Activated naive CD4-positive, alpha-beta T cell treated with anti-CD3 and anti-CD28 coated beads for 36 hours (primary cell): ENCODE measurements at regions not wholly inside any gene's neighbourhood (a gene's known extent, or its start where the extent isn't known, plus 50 kb on each side); places are given as distances from the start of the nearest gene placed in this dataset.
"Not testable (repeated sequence)": the region's sequence is repeated elsewhere in the genome, so short reads cannot be mapped to it uniquely, and the experiment has no call there.

Experiments
- CTCF ChIA-PET: fragments of 350-600 bp; sonication (Branson Sonifier 250); formaldehyde crosslinking; loops from one replicate; lab custom pipeline; 2021; ENCODE audit warnings: antibody characterized with exemption; lab: Charles Lee
- DNase-seq: peaks from one replicate; pipeline ENCODE4 v3.0.0-alpha.2; 2020
- H3K27ac Mint-ChIP-seq: one replicate; pipeline ENCODE4 v1.8.0; 2021; ENCODE audit warnings: mild to moderate bottlenecking, mixed read lengths
- H3K27me3 Mint-ChIP-seq: one replicate; pipeline ENCODE4 v1.8.0; 2021; ENCODE audit warnings: low read depth, mixed read lengths
- H3K36me3 Mint-ChIP-seq: one replicate; pipeline ENCODE4 v1.8.0; 2021; ENCODE audit warnings: low read depth, mixed read lengths
- H3K4me1 Mint-ChIP-seq: one replicate; pipeline ENCODE4 v1.8.0; 2021; ENCODE audit warnings: low read depth, mixed read lengths
- H3K4me3 Mint-ChIP-seq: one replicate; pipeline ENCODE4 v1.8.0; 2021; ENCODE audit warnings: mild to moderate bottlenecking, moderate library complexity, mixed read lengths
- H3K9me3 Mint-ChIP-seq: one replicate; pipeline ENCODE4 v1.8.0; 2021; ENCODE audit warnings: mixed read lengths
- intact Hi-C: fragments of 100-400 bp; cut with micrococcal nuclease; formaldehyde crosslinking; loops from one replicate; pipeline ENCODE4 v1.15.1; 2023

DNA sequence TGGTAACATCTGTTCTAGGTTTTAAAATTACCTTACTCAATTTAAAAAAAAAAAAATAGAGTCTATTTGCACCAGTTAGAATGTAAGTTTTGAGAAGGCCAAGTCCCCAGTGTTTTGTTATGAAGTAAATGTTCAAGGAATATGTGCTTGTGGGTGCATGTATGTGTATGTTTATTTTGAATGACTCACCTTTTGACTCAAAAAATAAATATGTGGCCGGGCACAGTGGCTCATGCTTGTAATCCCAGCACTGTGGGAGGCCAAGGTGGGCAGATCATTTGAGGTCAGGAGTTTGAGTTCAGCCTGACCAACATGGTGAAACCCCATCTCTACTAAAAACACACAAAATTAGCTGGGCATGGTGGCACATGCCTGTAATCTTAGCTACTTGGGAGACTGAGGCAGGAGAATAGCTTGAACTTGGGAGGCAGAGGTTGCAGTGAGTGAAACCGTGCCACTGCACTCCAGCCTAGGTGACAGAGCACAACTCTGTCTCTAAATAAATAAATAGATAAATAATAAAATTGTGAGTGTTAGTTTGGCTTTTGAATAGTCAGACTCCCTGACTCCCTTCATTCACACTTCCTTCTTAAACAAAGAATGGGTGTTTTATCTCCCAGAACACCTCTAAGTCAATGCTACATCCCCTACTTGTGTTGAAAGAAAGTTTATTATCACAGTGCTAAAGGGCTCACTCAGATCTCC is 511.3 kb upstream of the PCDH7 start:
- Mint-ChIP-seq H3K27ac (no peak overlapping the region), H3K9me3 (peaks cover 9% of the 10 kb centered on the region), H3K4me3 (no peak overlapping the region), H3K36me3 (no peaks in the 10 kb centered on the region), H3K27me3 (no peaks in the 10 kb centered on the region), H3K4me1 (no peaks in the 10 kb centered on the region)
- intact Hi-C loops = no loop called here
- CTCF ChIA-PET = no interaction called here
- DNase-seq = no peak

DNA sequence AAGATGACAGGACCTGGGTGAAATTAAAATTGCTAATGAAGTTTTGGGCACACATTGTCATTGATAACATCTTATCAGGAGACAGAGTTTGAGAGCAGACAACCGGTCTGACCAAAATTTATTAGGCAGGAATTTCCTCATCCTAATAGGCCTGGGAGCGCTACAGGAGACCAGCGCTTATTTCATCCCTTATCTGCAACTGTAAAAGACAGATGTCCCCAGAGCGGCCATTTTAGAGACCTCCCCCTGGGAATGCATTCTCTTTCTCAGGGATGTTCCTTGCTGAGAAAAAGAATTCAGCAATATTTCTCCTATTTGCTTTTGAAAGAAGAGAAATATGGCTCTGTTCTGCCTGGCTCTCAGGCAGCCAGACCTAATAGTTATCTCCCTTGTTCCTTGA is 504.2 kb upstream of the PCDH7 start:
- H3K27ac Mint-ChIP-seq, H3K4me1 Mint-ChIP-seq, H3K36me3 Mint-ChIP-seq, intact Hi-C loops, H3K27me3 Mint-ChIP-seq, DNase-seq, CTCF ChIA-PET, H3K4me3 Mint-ChIP-seq: not testable (repeated sequence)
- H3K9me3 Mint-ChIP-seq = peaks cover 25% of the 10 kb centered on the region

DNA sequence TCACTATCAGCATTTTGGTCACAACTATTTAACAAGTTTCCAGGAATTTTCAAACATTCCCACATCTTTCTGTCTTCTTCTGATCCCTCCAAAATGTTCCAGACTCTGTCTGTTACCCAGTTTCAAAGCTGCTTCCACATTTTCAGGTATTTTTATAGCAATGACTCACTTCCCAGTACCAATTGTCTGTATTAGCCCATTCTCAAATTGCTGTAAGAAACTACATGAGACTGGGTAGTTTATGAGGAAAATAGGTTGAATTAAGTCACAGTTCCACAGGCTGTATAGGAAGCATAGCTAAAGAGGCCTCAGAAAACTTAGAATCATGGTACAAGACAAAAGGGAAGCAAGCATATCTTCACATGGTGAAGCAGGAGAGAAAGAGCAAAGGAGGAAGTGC is 475.0 kb upstream of the PCDH7 start:
- no peaks in the 10 kb centered on the region for H3K27me3 Mint-ChIP-seq
- DNase-seq = no peak
- intact Hi-C loops = no loop called here
- H3K4me3 Mint-ChIP-seq = no peak overlapping the region
- H3K9me3 Mint-ChIP-seq = peaks cover 15% of the 10 kb centered on the region
- CTCF ChIA-PET = interaction anchor here (0.6 kb wide), 1 partner anchor 66 kb away, joined by 3 read pairs; no protein-coding TSS in a partner anchor
- no peaks in the 10 kb centered on the region for H3K4me1 Mint-ChIP-seq
- H3K27ac Mint-ChIP-seq = no peak overlapping the region
- H3K36me3 Mint-ChIP-seq = no peaks in the 10 kb centered on the region

GRCh38 chr4:30256116-30256832 is 463.9 kb upstream of the PCDH7 start:
- Mint-ChIP-seq H3K27me3 (no peaks in the 10 kb centered on the region), H3K9me3 (peaks cover 4% of the 10 kb centered on the region), H3K36me3 (no peaks in the 10 kb centered on the region), H3K4me1 (no peaks in the 10 kb centered on the region), H3K4me3 (no peak overlapping the region), H3K27ac (no peak overlapping the region)
- intact Hi-C loops = no loop called here
- CTCF ChIA-PET = no interaction called here
- no peak for DNase-seq

- CTCF ChIA-PET = no interaction called here
- H3K36me3 Mint-ChIP-seq = no peaks in the 10 kb centered on the region
- intact Hi-C loops = no loop called here
- H3K4me3 Mint-ChIP-seq = no peak overlapping the region
- H3K27ac Mint-ChIP-seq = no peak overlapping the region
- no peaks in the 10 kb centered on the region for H3K4me1 Mint-ChIP-seq
- H3K9me3 Mint-ChIP-seq = peaks cover 3% of the 10 kb centered on the region
- no peaks in the 10 kb centered on the region for H3K27me3 Mint-ChIP-seq
- DNase-seq = no peak
Measured at GRCh38 chr4:30258949-30259348, 461.2 kb upstream of the PCDH7 start.

DNA sequence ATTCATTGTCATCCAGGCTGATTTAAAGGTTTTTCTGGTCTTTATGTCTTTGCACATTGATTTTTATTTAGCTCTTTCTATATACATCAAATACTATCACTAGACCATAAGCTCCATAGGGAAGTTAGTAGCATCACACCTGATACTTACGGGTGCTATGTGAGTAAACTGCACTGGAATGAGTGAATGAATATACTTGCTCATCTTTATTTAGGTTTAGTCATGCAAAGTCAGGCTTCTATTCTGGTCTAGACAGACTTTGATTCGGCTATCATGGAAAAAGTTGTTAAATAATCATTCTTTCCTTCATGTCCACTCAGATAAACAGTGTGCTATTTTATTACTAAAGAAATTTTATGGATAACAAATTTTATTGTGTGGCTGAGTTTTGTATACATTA is 457.8 kb upstream of the PCDH7 start:
- H3K27me3 Mint-ChIP-seq = no peaks in the 10 kb centered on the region

GRCh38 chr4:30264465-30264864 is 455.7 kb upstream of the PCDH7 start:
- no peaks in the 10 kb centered on the region for H3K4me1 Mint-ChIP-seq
- CTCF ChIA-PET = no interaction called here
- intact Hi-C loops = no loop called here
- no peaks in the 10 kb centered on the region for H3K36me3 Mint-ChIP-seq
- no peak for DNase-seq
- H3K9me3 Mint-ChIP-seq = peaks cover 8% of the 10 kb centered on the region
- H3K27ac Mint-ChIP-seq = no peak overlapping the region
- no peak overlapping the region for H3K4me3 Mint-ChIP-seq
- no peaks in the 10 kb centered on the region for H3K27me3 Mint-ChIP-seq

More for the DNA sequence above, 457.8 kb upstream of the PCDH7 start:
- Mint-ChIP-seq H3K27ac (no peak overlapping the region), H3K36me3 (no peaks in the 10 kb centered on the region), H3K4me3 (no peak overlapping the region), H3K9me3 (peaks cover 5% of the 10 kb centered on the region), H3K4me1 (no peaks in the 10 kb centered on the region)
- no peak for DNase-seq
- CTCF ChIA-PET = interaction anchor here (0.7 kb wide), 1 partner anchor 32 kb away, joined by 3 read pairs; no protein-coding TSS in a partner anchor
- intact Hi-C loops = no loop called here

GRCh38 chr4:30265716-30266115 is 454.5 kb upstream of the PCDH7 start:
- no peak overlapping the region for H3K4me3 Mint-ChIP-seq
- no peaks in the 10 kb centered on the region for H3K4me1 Mint-ChIP-seq
- no peak for DNase-seq
- H3K27me3 Mint-ChIP-seq = no peaks in the 10 kb centered on the region
- no peaks in the 10 kb centered on the region for H3K36me3 Mint-ChIP-seq
- H3K9me3 Mint-ChIP-seq = peaks cover 8% of the 10 kb centered on the region
- H3K27ac Mint-ChIP-seq = no peak overlapping the region
- intact Hi-C loops = no loop called here
- CTCF ChIA-PET = no interaction called here

DNA sequence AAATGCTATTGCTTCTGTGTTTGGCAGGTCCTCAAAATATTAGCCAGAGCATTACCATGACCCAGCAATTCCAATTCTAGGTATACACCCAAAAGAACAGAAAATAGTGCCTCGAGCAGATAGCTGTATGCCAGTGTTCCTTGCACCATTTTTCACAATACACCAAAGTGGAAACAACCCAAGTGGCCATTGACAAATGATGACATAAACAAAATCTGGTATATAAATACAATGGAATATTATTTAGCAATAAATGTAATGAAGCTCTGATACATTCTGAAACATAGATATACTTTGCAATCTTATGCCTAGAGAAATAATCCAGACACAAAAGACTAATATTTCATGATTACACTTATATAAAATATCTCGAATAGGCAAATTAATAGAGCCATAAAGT is 451.8 kb upstream of the PCDH7 start:
- Mint-ChIP-seq H3K36me3 (no peaks in the 10 kb centered on the region), H3K4me3 (no peak overlapping the region), H3K9me3 (peaks cover 15% of the 10 kb centered on the region), H3K27me3 (no peaks in the 10 kb centered on the region), H3K4me1 (no peaks in the 10 kb centered on the region), H3K27ac (no peak overlapping the region)
- CTCF ChIA-PET = no interaction called here
- intact Hi-C loops = no loop called here
- no peak for DNase-seq

- CTCF ChIA-PET = no interaction called here
Measured at GRCh38 chr4:30269850-30270249, 450.3 kb upstream of the PCDH7 start.

DNA sequence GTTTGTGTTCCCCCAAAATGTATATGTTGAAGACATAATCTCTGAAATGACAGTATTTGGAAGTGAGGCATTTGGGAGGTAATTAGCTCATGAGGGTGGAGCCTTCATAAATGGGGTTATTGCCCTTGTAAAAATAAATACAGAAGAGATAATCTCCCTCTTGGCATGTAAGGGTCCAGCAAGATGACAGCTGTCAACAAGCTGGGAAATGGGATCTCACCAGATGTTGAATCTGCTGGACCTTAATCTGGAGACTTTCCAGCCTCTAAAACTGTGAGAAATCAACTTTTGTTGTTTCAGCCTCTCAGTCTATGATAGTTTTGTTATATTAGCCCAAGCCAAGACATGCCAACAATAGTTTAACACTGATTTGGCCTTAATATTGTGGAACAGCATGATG is 438.2 kb upstream of the PCDH7 start:
- H3K4me3 Mint-ChIP-seq = no peak overlapping the region
- CTCF ChIA-PET = no interaction called here
- no peak for DNase-seq
- H3K36me3 Mint-ChIP-seq = no peaks in the 10 kb centered on the region
- no peaks in the 10 kb centered on the region for H3K27me3 Mint-ChIP-seq
- H3K4me1 Mint-ChIP-seq = no peaks in the 10 kb centered on the region
- H3K9me3 Mint-ChIP-seq = peaks cover 7% of the 10 kb centered on the region
- intact Hi-C loops = no loop called here
- H3K27ac Mint-ChIP-seq = no peak overlapping the region

More at GRCh38 chr4:30269850-30270249, 450.3 kb upstream of the PCDH7 start:
- Mint-ChIP-seq H3K4me1 (no peaks in the 10 kb centered on the region), H3K36me3 (no peaks in the 10 kb centered on the region), H3K27ac (no peak overlapping the region), H3K27me3 (no peaks in the 10 kb centered on the region), H3K4me3 (no peak overlapping the region), H3K9me3 (peaks cover 16% of the 10 kb centered on the region)
- intact Hi-C loops = no loop called here
- DNase-seq = no peak

- no peaks in the 10 kb centered on the region for H3K27me3 Mint-ChIP-seq
- CTCF ChIA-PET = no interaction called here
- no peak overlapping the region for H3K4me3 Mint-ChIP-seq
- H3K27ac Mint-ChIP-seq = no peak overlapping the region
- H3K4me1 Mint-ChIP-seq = no peaks in the 10 kb centered on the region
- peaks cover 7% of the 10 kb centered on the region for H3K9me3 Mint-ChIP-seq
- intact Hi-C loops = no loop called here
- no peaks in the 10 kb centered on the region for H3K36me3 Mint-ChIP-seq
- DNase-seq = no peak
Measured at GRCh38 chr4:30283336-30283735, 436.8 kb upstream of the PCDH7 start.

- H3K36me3 Mint-ChIP-seq = no peaks in the 10 kb centered on the region
Measured at GRCh38 chr4:30294295-30294694, 425.9 kb upstream of the PCDH7 start.

More at GRCh38 chr4:30294295-30294694, 425.9 kb upstream of the PCDH7 start:
- no peak overlapping the region for H3K27ac Mint-ChIP-seq
- H3K27me3 Mint-ChIP-seq = no peaks in the 10 kb centered on the region
- peaks cover 11% of the 10 kb centered on the region for H3K9me3 Mint-ChIP-seq
- no peaks in the 10 kb centered on the region for H3K4me1 Mint-ChIP-seq
- CTCF ChIA-PET = no interaction called here
- intact Hi-C loops = no loop called here
- DNase-seq = no peak
- no peak overlapping the region for H3K4me3 Mint-ChIP-seq
